ENCODE measurements at regions not wholly inside any gene's neighbourhood (a gene's known extent, or its start where the extent isn't known, plus 50 kb on each side); places are given as distances from the start of the nearest gene placed in this dataset.

- TF ChIP-seq, protein P1, sequence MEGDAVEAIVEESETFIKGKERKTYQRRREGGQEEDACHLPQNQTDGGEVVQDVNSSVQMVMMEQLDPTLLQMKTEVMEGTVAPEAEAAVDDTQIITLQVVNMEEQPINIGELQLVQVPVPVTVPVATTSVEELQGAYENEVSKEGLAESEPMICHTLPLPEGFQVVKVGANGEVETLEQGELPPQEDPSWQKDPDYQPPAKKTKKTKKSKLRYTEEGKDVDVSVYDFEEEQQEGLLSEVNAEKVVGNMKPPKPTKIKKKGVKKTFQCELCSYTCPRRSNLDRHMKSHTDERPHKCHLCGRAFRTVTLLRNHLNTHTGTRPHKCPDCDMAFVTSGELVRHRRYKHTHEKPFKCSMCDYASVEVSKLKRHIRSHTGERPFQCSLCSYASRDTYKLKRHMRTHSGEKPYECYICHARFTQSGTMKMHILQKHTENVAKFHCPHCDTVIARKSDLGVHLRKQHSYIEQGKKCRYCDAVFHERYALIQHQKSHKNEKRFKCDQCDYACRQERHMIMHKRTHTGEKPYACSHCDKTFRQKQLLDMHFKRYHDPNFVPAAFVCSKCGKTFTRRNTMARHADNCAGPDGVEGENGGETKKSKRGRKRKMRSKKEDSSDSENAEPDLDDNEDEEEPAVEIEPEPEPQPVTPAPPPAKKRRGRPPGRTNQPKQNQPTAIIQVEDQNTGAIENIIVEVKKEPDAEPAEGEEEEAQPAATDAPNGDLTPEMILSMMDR (conservative IDR thresholded peaks at IDR 0.05; ENCODE audit: low read depth, low read length): no peak
- no peak overlapping the region for H3K4me3 ChIP-seq (ENCODE audit: low read depth, low read length)
- DNase-seq (ENCODE audit: low read depth): peak; percentile 24
These were observed 71.7 kb upstream of the ETV6 start for GRCh38 chr12:11577658-11578260.

GRCh38 chr12:11578461-11578993 lies 70.9 kb upstream of the ETV6 start:
- DNase-seq (ENCODE audit: low read depth): no peak
- no peak overlapping the region for H3K4me3 ChIP-seq (ENCODE audit: low read depth, low read length)
- TF ChIP-seq, protein P1 (conservative IDR thresholded peaks at IDR 0.05; ENCODE audit: low read depth, low read length): no peak

DNA sequence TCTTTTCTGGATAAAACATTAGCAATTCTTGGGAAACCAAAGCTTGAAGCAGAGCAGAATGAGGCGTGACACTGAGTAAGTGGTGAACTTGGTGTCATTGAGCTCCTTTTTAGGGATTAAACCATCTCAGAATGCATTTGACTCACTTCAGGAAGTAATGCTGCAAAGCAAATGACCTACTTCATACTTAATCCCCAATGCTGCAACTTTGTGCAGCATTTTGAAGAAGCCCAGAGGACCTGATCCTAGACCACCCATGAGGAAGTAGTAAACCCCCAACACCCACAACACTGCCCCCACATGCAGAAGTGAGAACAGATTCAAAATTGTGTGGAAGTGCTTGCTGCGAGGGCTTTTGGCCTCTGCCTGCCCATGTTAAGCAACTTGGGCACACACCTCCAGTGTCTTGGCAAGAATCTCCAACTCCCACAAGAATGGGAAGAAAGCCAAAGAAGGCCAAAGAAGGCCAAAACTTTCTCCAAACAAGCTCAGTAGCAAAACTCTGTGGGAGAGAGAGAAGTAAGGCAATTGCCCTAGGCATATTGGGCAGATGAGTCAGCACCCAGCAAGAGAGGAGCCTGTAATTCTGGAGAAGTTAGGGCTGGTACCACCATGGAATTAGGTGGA lies 69.2 kb upstream of the ETV6 start:
- H3K4me3 ChIP-seq (ENCODE audit: low read depth, low read length): no peak overlapping the region
- TF ChIP-seq, protein P1 (conservative IDR thresholded peaks at IDR 0.05; ENCODE audit: low read depth, low read length): peak; percentile 17
- DNase-seq (ENCODE audit: low read depth): peak; percentile 87

DNA sequence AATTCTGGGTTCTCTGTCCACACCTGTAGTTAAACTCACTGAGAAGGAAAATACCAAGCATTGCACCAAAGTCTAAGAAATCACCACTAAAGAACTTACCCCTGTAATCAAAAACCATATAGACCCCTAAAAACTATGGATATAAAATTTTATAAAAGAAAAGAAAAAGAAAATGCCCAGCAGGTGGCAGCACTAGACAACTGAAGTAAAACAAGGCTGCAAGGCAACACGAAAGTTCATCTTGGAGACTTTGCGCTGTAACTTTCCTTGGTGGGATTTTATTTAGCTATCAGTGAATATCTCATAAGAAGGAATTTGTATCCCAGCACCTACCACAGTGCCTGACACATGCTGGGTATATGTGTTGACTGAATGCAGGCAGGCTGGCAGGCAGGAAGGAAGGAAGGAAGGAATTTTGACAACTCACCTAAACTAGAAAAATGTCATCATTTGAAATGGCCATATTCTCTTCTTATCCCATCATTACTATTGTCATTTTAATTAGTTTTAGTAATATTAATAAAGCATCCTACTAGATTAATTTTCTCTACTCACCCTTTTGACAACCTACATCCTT lies 68.2 kb upstream of the ETV6 start:
- TF ChIP-seq, protein P1 (conservative IDR thresholded peaks at IDR 0.05; ENCODE audit: low read depth, low read length): peak; percentile 60
- H3K4me3 ChIP-seq (ENCODE audit: low read depth, low read length): no peak overlapping the region
- DNase-seq (ENCODE audit: low read depth): peak; percentile 86

- no peak overlapping the region for H3K4me3 ChIP-seq (ENCODE audit: low read depth, low read length)
- DNase-seq (ENCODE audit: low read depth): no peak
- TF ChIP-seq, protein P1 (conservative IDR thresholded peaks at IDR 0.05; ENCODE audit: low read depth, low read length): no peak
These were observed 65.1 kb upstream of the ETV6 start for GRCh38 chr12:11584221-11584855.

GRCh38 chr12:11592484-11592883 lies 57.0 kb upstream of the ETV6 start:
- no peak overlapping the region for H3K4me3 ChIP-seq (ENCODE audit: low read depth, low read length)
- TF ChIP-seq, protein P1 (conservative IDR thresholded peaks at IDR 0.05; ENCODE audit: low read depth, low read length): no peak
- DNase-seq (ENCODE audit: low read depth): no peak
